Type B pancreatic cell (in vitro differentiated cells): ENCODE measurements at regions not wholly inside any gene's neighbourhood (a gene's known extent, or its start where the extent isn't known, plus 50 kb on each side); places are given as distances from the start of the nearest gene placed in this dataset.

Experiments used
- DNase-seq: peaks from one replicate; pipeline ENCODE4 v3.0.0; 2021; ENCODE audit warnings: mixed read lengths; ENCODE audit not compliant: unreplicated experiment; ENCODE audit errors: extremely low spot score
- H3K27ac Mint-ChIP-seq: 2 replicates; pipeline ENCODE4 v1.8.0; 2021; ENCODE audit warnings: mild to moderate bottlenecking, mixed read lengths
- H3K27me3 Mint-ChIP-seq: 2 replicates; pipeline ENCODE4 v1.8.0; 2021; ENCODE audit warnings: mixed read lengths
- H3K36me3 Mint-ChIP-seq: 2 replicates; pipeline ENCODE4 v1.8.0; 2021; ENCODE audit warnings: mixed read lengths
- H3K4me1 Mint-ChIP-seq: one replicate; pipeline ENCODE4 v1.8.0; 2021; ENCODE audit warnings: mixed read lengths; ENCODE audit not compliant: unreplicated experiment
- H3K4me3 Mint-ChIP-seq: 2 replicates; pipeline ENCODE4 v1.8.0; 2021; ENCODE audit warnings: mild to moderate bottlenecking, mixed read lengths
- H3K9me3 Mint-ChIP-seq: 2 replicates; pipeline ENCODE4 v1.8.0; 2021; ENCODE audit warnings: mixed read lengths
- TF ChIP-seq, protein P1 (sequence below): fragments of 200-600 bp; sonication (generic); conservative IDR thresholded peaks from 2 replicates; pipeline ENCODE4 v1.5.0; 2021; ENCODE audit warnings: antibody characterized with exemption, mild to moderate bottlenecking

GRCh38 chr10:28796606-28797512 lies 119.5 kb downstream of the BAMBI start:
- TF ChIP-seq, protein P1, sequence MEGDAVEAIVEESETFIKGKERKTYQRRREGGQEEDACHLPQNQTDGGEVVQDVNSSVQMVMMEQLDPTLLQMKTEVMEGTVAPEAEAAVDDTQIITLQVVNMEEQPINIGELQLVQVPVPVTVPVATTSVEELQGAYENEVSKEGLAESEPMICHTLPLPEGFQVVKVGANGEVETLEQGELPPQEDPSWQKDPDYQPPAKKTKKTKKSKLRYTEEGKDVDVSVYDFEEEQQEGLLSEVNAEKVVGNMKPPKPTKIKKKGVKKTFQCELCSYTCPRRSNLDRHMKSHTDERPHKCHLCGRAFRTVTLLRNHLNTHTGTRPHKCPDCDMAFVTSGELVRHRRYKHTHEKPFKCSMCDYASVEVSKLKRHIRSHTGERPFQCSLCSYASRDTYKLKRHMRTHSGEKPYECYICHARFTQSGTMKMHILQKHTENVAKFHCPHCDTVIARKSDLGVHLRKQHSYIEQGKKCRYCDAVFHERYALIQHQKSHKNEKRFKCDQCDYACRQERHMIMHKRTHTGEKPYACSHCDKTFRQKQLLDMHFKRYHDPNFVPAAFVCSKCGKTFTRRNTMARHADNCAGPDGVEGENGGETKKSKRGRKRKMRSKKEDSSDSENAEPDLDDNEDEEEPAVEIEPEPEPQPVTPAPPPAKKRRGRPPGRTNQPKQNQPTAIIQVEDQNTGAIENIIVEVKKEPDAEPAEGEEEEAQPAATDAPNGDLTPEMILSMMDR: no peak
- peaks cover 3% of the 10 kb centered on the region for H3K36me3 Mint-ChIP-seq
- H3K9me3 Mint-ChIP-seq: no peaks in the 10 kb centered on the region
- no peak overlapping the region for H3K27ac Mint-ChIP-seq
- H3K27me3 Mint-ChIP-seq: peaks cover 11% of the 10 kb centered on the region
- H3K4me1 Mint-ChIP-seq: peaks cover 25% of the 10 kb centered on the region
- no peak for DNase-seq
- no peak overlapping the region for H3K4me3 Mint-ChIP-seq

DNA sequence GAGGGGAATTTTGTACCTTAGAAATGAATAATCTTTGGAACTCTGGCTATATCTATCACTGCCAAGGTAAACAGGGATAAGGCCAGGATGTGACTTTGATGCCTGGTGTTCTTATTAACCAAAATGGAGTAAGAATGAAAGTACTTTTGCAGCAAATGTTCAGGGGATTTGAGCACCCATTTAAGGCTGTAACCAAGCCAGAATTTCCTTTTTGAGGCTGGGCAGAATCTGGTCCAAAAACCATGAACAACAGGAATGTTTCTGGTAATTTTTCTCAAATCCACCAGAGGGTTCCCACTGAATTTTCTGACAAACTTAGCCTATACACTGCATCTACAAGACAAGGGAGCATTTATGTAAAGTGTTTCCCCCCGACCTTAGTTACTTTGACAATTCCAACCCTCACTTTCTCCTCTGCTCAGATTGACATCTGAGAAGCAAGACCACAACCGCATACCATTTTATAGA lies 120.6 kb downstream of the BAMBI start:
- Mint-ChIP-seq H3K27ac (no peak overlapping the region), H3K4me1 (peaks cover 25% of the 10 kb centered on the region), H3K27me3 (peaks cover 6% of the 10 kb centered on the region), H3K9me3 (no peaks in the 10 kb centered on the region), H3K4me3 (no peak overlapping the region), H3K36me3 (peaks cover 3% of the 10 kb centered on the region)
- no peak for DNase-seq
- TF ChIP-seq, protein P1: peak; percentile 28

DNA sequence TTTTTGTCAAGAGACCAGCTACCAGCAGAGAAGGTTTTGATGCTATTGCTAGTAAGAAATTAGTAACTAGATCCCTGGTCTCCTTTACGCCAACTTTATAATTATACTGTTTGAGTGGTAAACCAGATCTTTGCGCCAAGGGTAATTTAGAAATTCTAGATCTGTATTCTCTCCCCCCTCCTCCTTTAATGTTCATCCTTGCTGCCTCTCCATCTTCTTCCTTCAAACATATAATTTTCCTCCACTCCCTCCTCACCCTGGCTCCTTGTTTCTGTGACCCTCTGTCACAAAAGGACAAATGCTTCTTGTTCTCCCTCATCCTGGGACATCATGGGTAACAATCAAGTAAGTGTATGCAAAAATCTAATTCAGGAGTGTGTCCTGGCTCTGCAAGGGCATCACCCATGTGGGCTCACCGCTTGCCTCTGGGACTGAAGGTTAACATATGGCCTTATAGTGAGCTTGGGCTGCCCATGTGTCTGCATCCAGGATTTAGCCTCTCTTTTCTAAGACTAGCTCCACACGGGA lies 121.2 kb downstream of the BAMBI start:
- Mint-ChIP-seq H3K27ac (no peak overlapping the region), H3K36me3 (peaks cover 3% of the 10 kb centered on the region), H3K27me3 (peaks cover 6% of the 10 kb centered on the region), H3K4me1 (peaks cover 25% of the 10 kb centered on the region), H3K9me3 (no peaks in the 10 kb centered on the region), H3K4me3 (peak overlapping the region; percentile 20)
- TF ChIP-seq, protein P1: no peak
- DNase-seq: no peak

- no peak overlapping the region for H3K27ac Mint-ChIP-seq
- H3K4me1 Mint-ChIP-seq: peaks cover 25% of the 10 kb centered on the region
- DNase-seq: no peak
- TF ChIP-seq, protein P1: no peak
- H3K9me3 Mint-ChIP-seq: no peaks in the 10 kb centered on the region
- H3K4me3 Mint-ChIP-seq: peak overlapping the region; percentile 20
- peaks cover 6% of the 10 kb centered on the region for H3K27me3 Mint-ChIP-seq
- H3K36me3 Mint-ChIP-seq: peaks cover 3% of the 10 kb centered on the region
These were observed 121.6 kb downstream of the BAMBI start for GRCh38 chr10:28798964-28799363.

GRCh38 chr10:28800144-28800543 lies 122.8 kb downstream of the BAMBI start:
- TF ChIP-seq, protein P1: no peak
- Mint-ChIP-seq H3K27me3 (peaks cover 3% of the 10 kb centered on the region), H3K27ac (peak overlapping the region; percentile 11), H3K9me3 (no peaks in the 10 kb centered on the region), H3K4me3 (peak overlapping the region; percentile 7), H3K4me1 (peaks cover 25% of the 10 kb centered on the region), H3K36me3 (no peaks in the 10 kb centered on the region)
- no peak for DNase-seq
